DMS 273 treated with DMSO at 0.1 percent for 48 hours (cell line): ENCODE measurements at regions not wholly inside any gene's neighbourhood (a gene's known extent, or its start where the extent isn't known, plus 50 kb on each side); places are given as distances from the start of the nearest gene placed in this dataset.

Experiments
- DNase-seq: peaks from one replicate; lab custom pipeline; 2025; lab: John Stamatoyannopoulos, UW

GRCh38 chr5:61904730-61905129, 401.3 kb upstream of the KIF2A start:
- DNase-seq: no peak

- no peak for DNase-seq
Observed at GRCh38 chr5:61905613-61906012, 400.4 kb upstream of the KIF2A start.

- DNase-seq: no peak
Observed at GRCh38 chr5:61906820-61907219, 399.2 kb upstream of the KIF2A start.

- no peak for DNase-seq
Observed at GRCh38 chr5:61907995-61908394, 398.0 kb upstream of the KIF2A start.

GRCh38 chr5:61910771-61911170, 395.2 kb upstream of the KIF2A start:
- no peak for DNase-seq

- no peak for DNase-seq
Observed at GRCh38 chr5:61912559-61912958, 393.4 kb upstream of the KIF2A start.

GRCh38 chr5:61915646-61916045, 390.4 kb upstream of the KIF2A start:
- no peak for DNase-seq

- DNase-seq: no peak
Observed at GRCh38 chr5:61916621-61917620, 389.1 kb upstream of the KIF2A start.

GRCh38 chr5:61918611-61919010, 387.4 kb upstream of the KIF2A start:
- no peak for DNase-seq

- no peak for DNase-seq
Observed at GRCh38 chr5:61919920-61920319, 386.1 kb upstream of the KIF2A start.

- DNase-seq: no peak
Observed at GRCh38 chr5:61924251-61924650, 381.8 kb upstream of the KIF2A start.

GRCh38 chr5:61926911-61927310, 379.1 kb upstream of the KIF2A start:
- no peak for DNase-seq

GRCh38 chr5:61931236-61931635, 374.8 kb upstream of the KIF2A start:
- no peak for DNase-seq

GRCh38 chr5:61933787-61934626, 372.0 kb upstream of the KIF2A start:
- peak; percentile 35 for DNase-seq

- no peak for DNase-seq
Observed at GRCh38 chr5:61941637-61942036, 364.4 kb upstream of the KIF2A start.

GRCh38 chr5:61942462-61943049, 363.4 kb upstream of the KIF2A start:
- DNase-seq: no peak

- DNase-seq: no peak
Observed at GRCh38 chr5:61943713-61944112, 362.3 kb upstream of the KIF2A start.

- DNase-seq: no peak
Observed at GRCh38 chr5:61948151-61948550, 357.9 kb upstream of the KIF2A start.

- no peak for DNase-seq
Observed at GRCh38 chr5:61949054-61949678, 356.8 kb upstream of the KIF2A start.

GRCh38 chr5:61949679-61950435, 356.1 kb upstream of the KIF2A start:
- no peak for DNase-seq

- no peak for DNase-seq
Observed at GRCh38 chr5:61951295-61951694, 354.7 kb upstream of the KIF2A start.
